ENCODE measurements at regions not wholly inside any gene's neighbourhood (a gene's known extent, or its start where the extent isn't known, plus 50 kb on each side); places are given as distances from the start of the nearest gene placed in this dataset.

- peak; percentile 19; the same call in 1 of the 2 replicates for TF ChIP-seq CTCF (IDR thresholded peaks at IDR 0.05)
- no peak for TF ChIP-seq POLR2AphosphoS5 (IDR thresholded peaks at IDR 0.05; ENCODE audit: low read depth, low read length)
- TF ChIP-seq EP300 (IDR thresholded peaks at IDR 0.05; ENCODE audit: borderline replicate concordance in 1 of 2, low read depth in 1 of 2, low read length in 1 of 2): no peak
- no peak for TF ChIP-seq JUND (IDR thresholded peaks at IDR 0.05)
- TF ChIP-seq SMC3 (IDR thresholded peaks at IDR 0.05; ENCODE audit: low read depth, low read length): peak; percentile 47
- TF ChIP-seq, protein P1, sequence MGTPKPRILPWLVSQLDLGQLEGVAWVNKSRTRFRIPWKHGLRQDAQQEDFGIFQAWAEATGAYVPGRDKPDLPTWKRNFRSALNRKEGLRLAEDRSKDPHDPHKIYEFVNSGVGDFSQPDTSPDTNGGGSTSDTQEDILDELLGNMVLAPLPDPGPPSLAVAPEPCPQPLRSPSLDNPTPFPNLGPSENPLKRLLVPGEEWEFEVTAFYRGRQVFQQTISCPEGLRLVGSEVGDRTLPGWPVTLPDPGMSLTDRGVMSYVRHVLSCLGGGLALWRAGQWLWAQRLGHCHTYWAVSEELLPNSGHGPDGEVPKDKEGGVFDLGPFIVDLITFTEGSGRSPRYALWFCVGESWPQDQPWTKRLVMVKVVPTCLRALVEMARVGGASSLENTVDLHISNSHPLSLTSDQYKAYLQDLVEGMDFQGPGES (IDR thresholded peaks at IDR 0.05; ENCODE audit: low read depth, low read length): no peak
- no peak for TF ChIP-seq EZH2phosphoT487 (IDR thresholded peaks at IDR 0.05; ENCODE audit: borderline replicate concordance, low read depth)
- no peak for TF ChIP-seq RXRA (IDR thresholded peaks at IDR 0.05; ENCODE audit: borderline replicate concordance, low read depth)
- TF ChIP-seq TCF12 (IDR thresholded peaks at IDR 0.05): no peak
Measured at GRCh38 chr10:91090761-91091529, 129.5 kb upstream of the PCGF5 start.

All from SK-N-SH (cell line).